ENCODE measurements at regions not wholly inside any gene's neighbourhood (a gene's known extent, or its start where the extent isn't known, plus 50 kb on each side); places are given as distances from the start of the nearest gene placed in this dataset.

GRCh38 chr14:53220914-53221313, 67.8 kb upstream of the DDHD1 start:
- TF ChIP-seq, protein P1, sequence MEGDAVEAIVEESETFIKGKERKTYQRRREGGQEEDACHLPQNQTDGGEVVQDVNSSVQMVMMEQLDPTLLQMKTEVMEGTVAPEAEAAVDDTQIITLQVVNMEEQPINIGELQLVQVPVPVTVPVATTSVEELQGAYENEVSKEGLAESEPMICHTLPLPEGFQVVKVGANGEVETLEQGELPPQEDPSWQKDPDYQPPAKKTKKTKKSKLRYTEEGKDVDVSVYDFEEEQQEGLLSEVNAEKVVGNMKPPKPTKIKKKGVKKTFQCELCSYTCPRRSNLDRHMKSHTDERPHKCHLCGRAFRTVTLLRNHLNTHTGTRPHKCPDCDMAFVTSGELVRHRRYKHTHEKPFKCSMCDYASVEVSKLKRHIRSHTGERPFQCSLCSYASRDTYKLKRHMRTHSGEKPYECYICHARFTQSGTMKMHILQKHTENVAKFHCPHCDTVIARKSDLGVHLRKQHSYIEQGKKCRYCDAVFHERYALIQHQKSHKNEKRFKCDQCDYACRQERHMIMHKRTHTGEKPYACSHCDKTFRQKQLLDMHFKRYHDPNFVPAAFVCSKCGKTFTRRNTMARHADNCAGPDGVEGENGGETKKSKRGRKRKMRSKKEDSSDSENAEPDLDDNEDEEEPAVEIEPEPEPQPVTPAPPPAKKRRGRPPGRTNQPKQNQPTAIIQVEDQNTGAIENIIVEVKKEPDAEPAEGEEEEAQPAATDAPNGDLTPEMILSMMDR (conservative IDR thresholded peaks at IDR 0.05), result no peak
- no peak for TF ChIP-seq EZH2 (IDR thresholded peaks at IDR 0.05; ENCODE audit: low read depth)
